H1 (cell line): ENCODE measurements at regions not wholly inside any gene's neighbourhood (a gene's known extent, or its start where the extent isn't known, plus 50 kb on each side); places are given as distances from the start of the nearest gene placed in this dataset.

Experiments
- CBX8 ChIP-seq: fragments of 300-800, 300-1000 bp; sonication (generic); IDR thresholded peaks from 2 replicates; pipeline ENCODE4 v1.7.1; 2016; ENCODE audit warnings: low read depth, low read length, borderline replicate concordance
- CHD7 ChIP-seq: fragments of 300-600 bp; sonication (generic); IDR thresholded peaks from 2 replicates; pipeline ENCODE4 v1.7.1; 2012; ENCODE audit warnings: low read length, moderate library complexity, mild to moderate bottlenecking, inconsistent platforms; ENCODE audit not compliant: insufficient replicate concordance
- CTCF ChIP-seq, 3 experiments: IDR thresholded peaks; 1 replicate in 2 of 3; 2 replicates in 1 of 3; pipeline versions ENCODE4 v1.5.1 to v1.6.1; 2011; ENCODE audit warnings: low read length in 3 of 3, mild to moderate bottlenecking in 3 of 3, inconsistent platforms in 2 of 3, low read depth in 1 of 3, moderate library complexity in 1 of 3; ENCODE audit not compliant: insufficient read depth in 1 of 3; ENCODE audit errors: control extremely low read depth in 1 of 3
- EZH2 ChIP-seq: fragments of 200-600 bp; sonication (generic); IDR thresholded peaks from 2 replicates; pipeline ENCODE4 v1.7.1; 2012; ENCODE audit warnings: low read depth, mild to moderate bottlenecking, moderate library complexity, low read length, inconsistent platforms; ENCODE audit not compliant: severe bottlenecking
- GABPA ChIP-seq: IDR thresholded peaks from 2 replicates; pipeline ENCODE4 v1.6.1; 2011; ENCODE audit warnings: mild to moderate bottlenecking, low read length, moderate library complexity, borderline replicate concordance; ENCODE audit not compliant: insufficient read depth
- MAFK ChIP-seq: IDR thresholded peaks from 2 replicates; pipeline ENCODE4 v1.6.1; 2012; ENCODE audit warnings: low read depth, mild to moderate bottlenecking, improper control_type of control experiment, low read length
- TEAD4 ChIP-seq: IDR thresholded peaks from 2 replicates; pipeline ENCODE4 v1.6.1; 2012; ENCODE audit warnings: low read depth, low read length, inconsistent platforms, mixed read lengths

- no peak for TF ChIP-seq CHD7
- TF ChIP-seq EZH2, result no peak
- no peak for TF ChIP-seq CBX8
- TF ChIP-seq MAFK, result no peak
- no peak for TF ChIP-seq TEAD4
- no peak for TF ChIP-seq GABPA
- no peak for TF ChIP-seq CTCF (IDR thresholded peaks at IDR 0.05; ENCODE audit: control extremely low read depth in 1 of 3, insufficient read depth in 1 of 3, low read depth in 1 of 3, low read length in 3 of 3)
- TF ChIP-seq, all 59 proteins: peak for 0
Measured at GRCh38 chr14:26775765-26776563, 178.1 kb upstream of the NOVA1 start (continued).
